Gastrocnemius medialis (tissue), 4 donors: ENCODE measurements at regions not wholly inside any gene's neighbourhood (a gene's known extent, or its start where the extent isn't known, plus 50 kb on each side); places are given as distances from the start of the nearest gene placed in this dataset.

Experiments used
- POLR2A ChIP-seq, 2 donors: fragments of 450-650 bp; IDR thresholded peaks; one replicate each; pipeline ENCODE4 v1.6.1; 2017; ENCODE audit warnings: antibody characterized with exemption in 2 of 2, mild to moderate bottlenecking in 2 of 2, moderate library complexity in 2 of 2
- TF ChIP-seq, protein P1 (sequence below), 5 experiments: fragments of 450-650 bp in 3 of 5; fragments of 200-600 bp in 2 of 5; sonication (generic) in 2 of 5; IDR thresholded peaks in 4 of 5; conservative IDR thresholded peaks in 1 of 5; 1 replicate in 4 of 5; 2 replicates in 1 of 5; pipeline ENCODE4 v1.5.1; 2016 to 2019; ENCODE audit warnings: antibody characterized with exemption in 5 of 5, mild to moderate bottlenecking in 3 of 5, moderate library complexity in 3 of 5

DNA sequence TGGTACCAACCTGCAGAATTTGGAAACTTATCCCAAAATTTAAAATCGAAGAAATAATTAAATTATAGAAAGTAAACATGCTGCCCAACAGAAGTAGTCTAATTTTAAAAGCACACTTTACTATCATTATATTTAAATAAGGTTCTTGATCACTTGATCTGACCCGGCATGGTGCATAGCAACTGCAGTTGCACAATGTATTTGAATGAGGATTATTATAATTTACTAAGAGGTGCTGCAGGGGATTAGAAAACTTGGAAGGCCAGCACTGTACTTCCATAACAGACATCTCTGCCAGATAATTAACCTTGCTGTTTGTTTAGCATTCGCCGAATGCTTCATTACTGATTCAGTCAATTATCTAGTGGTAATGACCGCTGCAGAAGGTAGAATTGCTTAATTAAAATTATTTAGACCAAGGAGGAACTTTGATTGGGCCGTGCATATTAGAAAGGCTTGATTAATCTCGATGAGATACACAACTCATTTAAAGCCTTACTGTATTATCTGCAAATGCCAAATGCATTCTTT is 971.6 kb downstream of the ZPLD1 start:
- TF ChIP-seq, protein P1, sequence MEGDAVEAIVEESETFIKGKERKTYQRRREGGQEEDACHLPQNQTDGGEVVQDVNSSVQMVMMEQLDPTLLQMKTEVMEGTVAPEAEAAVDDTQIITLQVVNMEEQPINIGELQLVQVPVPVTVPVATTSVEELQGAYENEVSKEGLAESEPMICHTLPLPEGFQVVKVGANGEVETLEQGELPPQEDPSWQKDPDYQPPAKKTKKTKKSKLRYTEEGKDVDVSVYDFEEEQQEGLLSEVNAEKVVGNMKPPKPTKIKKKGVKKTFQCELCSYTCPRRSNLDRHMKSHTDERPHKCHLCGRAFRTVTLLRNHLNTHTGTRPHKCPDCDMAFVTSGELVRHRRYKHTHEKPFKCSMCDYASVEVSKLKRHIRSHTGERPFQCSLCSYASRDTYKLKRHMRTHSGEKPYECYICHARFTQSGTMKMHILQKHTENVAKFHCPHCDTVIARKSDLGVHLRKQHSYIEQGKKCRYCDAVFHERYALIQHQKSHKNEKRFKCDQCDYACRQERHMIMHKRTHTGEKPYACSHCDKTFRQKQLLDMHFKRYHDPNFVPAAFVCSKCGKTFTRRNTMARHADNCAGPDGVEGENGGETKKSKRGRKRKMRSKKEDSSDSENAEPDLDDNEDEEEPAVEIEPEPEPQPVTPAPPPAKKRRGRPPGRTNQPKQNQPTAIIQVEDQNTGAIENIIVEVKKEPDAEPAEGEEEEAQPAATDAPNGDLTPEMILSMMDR (IDR thresholded peaks at IDR 0.05 in 4 of 5, conservative IDR thresholded peaks at IDR 0.05 in 1 of 5), result no peak
- TF ChIP-seq POLR2A (IDR thresholded peaks at IDR 0.05), result no peak
